HEK293T (cell line): ENCODE measurements at regions not wholly inside any gene's neighbourhood (a gene's known extent, or its start where the extent isn't known, plus 50 kb on each side); places are given as distances from the start of the nearest gene placed in this dataset.

ENCODE experiments used
- FOXM1 ChIP-seq: fragments of 450-650 bp; IDR thresholded peaks from 2 replicates; pipeline ENCODE4 v1.6.1; 2017; ENCODE audit warnings: mild to moderate bottlenecking, borderline replicate concordance
- NFRKB ChIP-seq: fragments of 450-650 bp; IDR thresholded peaks from 2 replicates; pipeline ENCODE4 v1.6.1; 2016; ENCODE audit warnings: mild to moderate bottlenecking, moderate library complexity

- TF ChIP-seq FOXM1 (no peak), NFRKB (no peak)
These were observed 266.8 kb downstream of the INHBA start for GRCh38 chr7:41436139-41436538.
